GM12892 (cell line): ENCODE measurements at regions not wholly inside any gene's neighbourhood (a gene's known extent, or its start where the extent isn't known, plus 50 kb on each side); places are given as distances from the start of the nearest gene placed in this dataset.

Experiments used
- POLR2A ChIP-seq: IDR thresholded peaks from 2 replicates; pipeline ENCODE4 v1.6.1; 2011; ENCODE audit warnings: low read depth, low read length, control low read depth
- POLR2AphosphoS5 ChIP-seq: IDR thresholded peaks from 2 replicates; pipeline ENCODE4 v1.6.1; 2011; ENCODE audit warnings: low read depth, low read length, control low read depth

- no peak for TF ChIP-seq POLR2A
- no peak for TF ChIP-seq POLR2AphosphoS5
Observed at GRCh38 chr7:124171068-124171467, 138.2 kb upstream of the TMEM229A start.
